OCI-LY7 (cell line): ENCODE measurements at regions not wholly inside any gene's neighbourhood (a gene's known extent, or its start where the extent isn't known, plus 50 kb on each side); places are given as distances from the start of the nearest gene placed in this dataset.

Source experiments
- EZH2phosphoT487 ChIP-seq: fragments of 200-600 bp; sonication (generic); IDR thresholded peaks from 2 replicates; pipeline ENCODE4 v1.6.1; 2018; ENCODE audit warnings: low read depth, borderline replicate concordance, mild to moderate bottlenecking, mixed run types, antibody characterized with exemption, low read length, moderate library complexity, mixed read lengths
- TF ChIP-seq, protein P1 (sequence below): fragments of 200-600 bp; sonication (generic); conservative IDR thresholded peaks from 2 replicates; pipeline ENCODE4 v1.5.1; 2014; ENCODE audit warnings: mild to moderate bottlenecking, antibody characterized with exemption, low read length, moderate library complexity, mixed read lengths

- TF ChIP-seq, protein P1, sequence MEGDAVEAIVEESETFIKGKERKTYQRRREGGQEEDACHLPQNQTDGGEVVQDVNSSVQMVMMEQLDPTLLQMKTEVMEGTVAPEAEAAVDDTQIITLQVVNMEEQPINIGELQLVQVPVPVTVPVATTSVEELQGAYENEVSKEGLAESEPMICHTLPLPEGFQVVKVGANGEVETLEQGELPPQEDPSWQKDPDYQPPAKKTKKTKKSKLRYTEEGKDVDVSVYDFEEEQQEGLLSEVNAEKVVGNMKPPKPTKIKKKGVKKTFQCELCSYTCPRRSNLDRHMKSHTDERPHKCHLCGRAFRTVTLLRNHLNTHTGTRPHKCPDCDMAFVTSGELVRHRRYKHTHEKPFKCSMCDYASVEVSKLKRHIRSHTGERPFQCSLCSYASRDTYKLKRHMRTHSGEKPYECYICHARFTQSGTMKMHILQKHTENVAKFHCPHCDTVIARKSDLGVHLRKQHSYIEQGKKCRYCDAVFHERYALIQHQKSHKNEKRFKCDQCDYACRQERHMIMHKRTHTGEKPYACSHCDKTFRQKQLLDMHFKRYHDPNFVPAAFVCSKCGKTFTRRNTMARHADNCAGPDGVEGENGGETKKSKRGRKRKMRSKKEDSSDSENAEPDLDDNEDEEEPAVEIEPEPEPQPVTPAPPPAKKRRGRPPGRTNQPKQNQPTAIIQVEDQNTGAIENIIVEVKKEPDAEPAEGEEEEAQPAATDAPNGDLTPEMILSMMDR = no peak
- TF ChIP-seq EZH2phosphoT487 = no peak
Observed at GRCh38 chr3:20388971-20389370, 203.0 kb upstream of the SGO1 start.
